ENCODE measurements at regions not wholly inside any gene's neighbourhood (a gene's known extent, or its start where the extent isn't known, plus 50 kb on each side); places are given as distances from the start of the nearest gene placed in this dataset.
"Not testable (repeated sequence)": the region's sequence is repeated elsewhere in the genome, so short reads cannot be mapped to it uniquely, and the experiment has no call there.

DNA sequence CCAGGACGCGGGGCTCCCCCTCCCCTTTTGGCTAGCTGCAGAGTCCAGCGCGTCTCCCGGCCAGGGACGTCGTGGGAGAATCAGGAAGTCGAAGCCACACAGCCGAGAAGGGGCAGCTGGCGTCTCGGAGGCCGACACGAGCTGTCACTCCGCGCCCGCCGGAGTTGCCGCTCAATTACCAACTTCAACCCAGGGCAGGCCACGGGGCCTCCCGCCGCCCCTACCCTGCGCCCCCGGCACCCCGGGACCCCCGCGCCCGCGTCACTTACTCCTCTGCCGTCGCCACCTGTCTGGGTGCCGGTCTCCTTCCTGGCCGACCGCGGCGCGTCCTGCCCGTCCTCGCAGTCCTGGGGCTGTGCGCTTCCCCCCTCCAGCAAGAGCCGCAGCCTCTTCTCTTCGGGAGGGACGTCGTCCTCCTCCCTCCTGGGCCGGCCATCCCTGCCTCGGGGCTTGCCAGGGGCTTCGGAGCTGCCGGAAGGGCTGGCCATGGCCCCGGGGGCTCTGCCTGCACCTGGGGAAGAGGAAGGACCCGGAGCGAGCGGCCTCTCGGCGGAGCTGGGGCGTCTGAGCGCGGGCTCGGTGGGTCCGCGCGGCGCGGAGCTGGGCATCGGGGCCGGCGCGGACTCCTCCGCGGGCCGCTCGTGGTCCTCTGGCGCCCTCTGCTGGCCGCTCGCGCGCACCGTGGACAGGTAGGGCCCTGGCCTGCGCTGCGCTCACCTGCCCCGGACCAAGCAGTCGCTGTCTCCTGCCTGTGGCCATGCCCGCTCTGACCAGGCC, 65.6 kb upstream of the CLEC6A start:
- DNase-seq: not testable (repeated sequence)

DNA sequence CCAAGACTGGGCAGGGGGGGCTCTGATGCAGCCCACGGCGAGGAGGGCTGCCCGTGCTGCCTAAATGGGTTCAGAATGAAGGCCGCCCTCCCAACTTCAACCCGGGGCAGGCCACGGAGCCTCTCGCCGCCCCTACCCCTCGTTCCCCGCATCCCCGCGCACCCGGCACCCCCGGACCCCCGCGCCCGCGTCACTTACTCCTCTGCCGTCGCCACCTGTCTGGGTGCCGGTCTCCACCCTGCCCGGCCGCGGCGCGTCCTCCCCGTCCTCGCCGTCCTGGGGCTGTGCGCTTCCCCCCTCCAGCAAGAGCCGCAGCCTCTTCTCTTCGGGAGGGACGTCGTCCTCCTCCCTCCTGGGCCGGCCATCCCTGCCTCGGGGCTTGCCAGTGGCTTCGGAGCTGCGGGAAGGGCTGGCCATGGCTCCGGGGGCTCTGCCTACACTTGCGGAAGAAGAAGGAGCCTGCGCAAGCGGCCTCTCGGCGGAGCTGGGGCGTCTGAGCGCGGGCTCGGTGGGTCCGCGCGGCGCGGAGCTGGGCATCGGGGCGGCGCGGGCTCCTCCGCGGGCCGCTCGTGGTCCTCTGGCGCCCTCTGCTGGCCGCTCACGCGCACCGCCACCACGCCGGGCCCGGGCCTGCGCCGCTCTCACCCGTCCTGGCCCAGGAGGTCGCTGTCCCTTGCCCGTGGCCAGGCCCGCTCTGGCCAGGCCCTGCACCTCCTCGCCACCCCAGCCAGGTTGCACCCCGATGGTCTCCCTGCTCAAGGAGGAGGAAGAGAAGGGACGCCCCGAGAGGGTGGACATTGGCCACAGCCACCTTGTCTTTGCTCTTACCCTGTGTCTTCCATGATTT, 59.3 kb upstream of the CLEC6A start:
- DNase-seq: peak; percentile 6

DNA sequence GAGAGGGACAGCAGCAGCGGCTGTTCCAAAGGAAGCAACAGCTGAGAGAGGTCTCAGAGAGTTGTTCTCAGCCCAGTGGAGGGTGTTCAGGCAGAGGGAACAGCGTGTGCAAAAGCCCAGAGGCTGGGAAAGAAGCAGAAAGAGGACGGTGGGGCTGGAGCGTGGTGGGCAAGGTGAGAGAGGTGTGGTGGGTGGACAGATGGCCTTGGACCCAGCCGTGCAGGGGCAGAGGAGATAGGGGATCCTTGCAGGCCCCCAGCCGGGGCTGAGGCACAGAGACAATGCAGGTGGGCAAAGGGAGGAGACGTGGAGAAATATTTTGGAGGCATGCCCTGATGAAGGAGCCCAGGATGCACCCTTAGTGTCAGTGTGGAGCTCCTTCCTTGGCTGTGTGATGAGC, 58.4 kb upstream of the CLEC6A start:
- not testable (repeated sequence) for DNase-seq

DNA sequence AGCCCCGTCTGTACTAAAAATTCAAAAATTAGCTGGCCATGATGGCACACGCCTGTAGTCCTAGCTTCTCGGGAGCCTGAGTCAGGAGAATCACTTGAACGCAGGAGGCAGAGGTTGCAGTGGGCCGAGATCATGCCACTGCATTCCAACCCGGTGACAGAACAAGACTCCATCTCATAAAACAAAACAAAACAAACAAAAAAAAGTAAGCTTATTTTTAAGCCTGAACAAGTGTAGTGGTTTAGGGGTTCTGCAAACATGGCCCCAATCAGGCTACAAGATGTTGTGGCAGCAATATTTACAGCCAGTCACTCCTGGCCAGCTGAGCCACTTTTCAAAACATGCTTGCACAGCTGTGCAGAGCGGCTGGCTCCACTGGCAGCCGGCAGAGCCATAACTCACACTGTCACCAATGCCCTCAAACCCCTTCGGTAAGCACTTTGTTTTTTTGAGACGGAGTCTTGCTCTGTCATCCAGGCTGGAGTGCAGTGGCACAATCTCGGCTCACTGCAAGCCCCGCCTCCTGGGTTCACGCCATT, 56.2 kb upstream of the CLEC6A start:
- DNase-seq: not testable (repeated sequence)

DNA sequence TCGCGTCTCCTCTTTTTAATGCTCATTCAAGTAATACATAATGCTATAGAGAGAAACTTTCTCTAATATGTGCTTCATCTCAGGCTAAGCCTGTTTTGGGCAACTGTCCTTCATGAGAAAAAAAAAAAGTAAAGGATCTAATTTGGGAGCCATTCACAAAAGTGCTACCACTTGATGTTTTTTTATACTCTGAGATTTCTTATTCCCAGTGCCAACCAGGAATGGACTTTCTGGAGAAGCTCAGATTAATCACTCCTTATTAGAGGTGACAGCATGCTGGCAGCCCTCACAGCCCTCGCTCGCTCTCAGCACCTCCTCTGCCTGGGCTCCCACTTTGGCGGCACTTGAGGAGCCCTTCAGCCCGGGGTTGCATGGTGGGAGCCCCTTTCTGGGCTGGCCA, 51.9 kb upstream of the CLEC6A start:
- DNase-seq: not testable (repeated sequence)

DNA sequence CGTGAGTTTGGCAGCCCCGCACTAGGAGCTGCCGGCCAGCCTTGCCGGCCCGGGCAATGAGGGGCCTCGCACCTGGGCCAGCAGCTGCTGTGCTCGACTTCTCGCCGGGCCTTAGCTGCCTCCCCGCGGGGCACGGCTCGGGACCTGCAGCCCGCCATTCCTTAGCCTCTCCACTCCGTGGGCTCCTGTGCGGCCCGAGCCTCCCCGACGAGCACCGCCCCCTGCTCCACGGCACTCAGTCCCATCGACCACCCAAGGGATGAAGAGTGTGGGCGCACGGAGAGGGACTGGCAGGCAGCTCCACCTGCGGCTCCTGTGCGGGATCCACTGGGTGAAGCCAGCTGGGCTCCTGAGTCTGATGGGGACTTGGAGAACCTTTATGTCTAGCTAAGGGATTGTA, 51.4 kb upstream of the CLEC6A start:
- not testable (repeated sequence) for DNase-seq

Measured in NCI-H510A treated with DMSO at 0.1 percent for 48 hours (cell line).